ENCODE measurements at regions not wholly inside any gene's neighbourhood (a gene's known extent, or its start where the extent isn't known, plus 50 kb on each side); places are given as distances from the start of the nearest gene placed in this dataset.

- no peak overlapping the region for H3K4me3 Mint-ChIP-seq (ENCODE audit: unreplicated experiment)
- H3K36me3 Mint-ChIP-seq (ENCODE audit: low read depth, unreplicated experiment) = peaks cover 12% of the 10 kb centered on the region
- Histone ChIP-seq H3K4me1 (ENCODE audit: insufficient read depth, low read length) (no peaks in the 10 kb centered on the region), H3K9ac (ENCODE audit: low read length) (no peak overlapping the region), H2AFZ (ENCODE audit: low read depth, low read length) (no peak overlapping the region), H4K20me1 (ENCODE audit: insufficient read depth, low read length) (no peaks in the 10 kb centered on the region), H3K4me2 (ENCODE audit: low read length) (no peak overlapping the region), H3K79me2 (ENCODE audit: insufficient read depth, low read length) (no peaks in the 10 kb centered on the region), H3K36me3 (ENCODE audit: insufficient read depth, low read length) (no peaks in the 10 kb centered on the region), H3K9me3 (ENCODE audit: insufficient read depth, low read depth, low read length) (no peaks in the 10 kb centered on the region), H3K4me3 (ENCODE audit: insufficient read depth, low read depth, low read length) (no peak overlapping the region), H3K27ac (ENCODE audit: low read depth, low read length) (no peak overlapping the region), H3K27me3 (ENCODE audit: insufficient read depth, low read length) (no peaks in the 10 kb centered on the region)
- H3K9me3 Mint-ChIP-seq (ENCODE audit: unreplicated experiment) = no peaks in the 10 kb centered on the region
- no peak for DNase-seq (ENCODE audit: low read depth)
- TF ChIP-seq CTCF (IDR thresholded peaks at IDR 0.05; ENCODE audit: insufficient read depth, low read depth, low read length) = no peak
- no peak for TF ChIP-seq EZH2 (IDR thresholded peaks at IDR 0.05; ENCODE audit: insufficient read depth, low read length)
- H3K27ac Mint-ChIP-seq (ENCODE audit: unreplicated experiment) = no peak overlapping the region
- H3K27me3 Mint-ChIP-seq (ENCODE audit: low read depth, unreplicated experiment) = no peaks in the 10 kb centered on the region
- H3K4me1 Mint-ChIP-seq (ENCODE audit: low read depth, unreplicated experiment) = no peaks in the 10 kb centered on the region
- no peak for FAIRE-seq
Observed at GRCh38 chrX:10095246-10095645, 61.5 kb upstream of the CLCN4 start.

DNA sequence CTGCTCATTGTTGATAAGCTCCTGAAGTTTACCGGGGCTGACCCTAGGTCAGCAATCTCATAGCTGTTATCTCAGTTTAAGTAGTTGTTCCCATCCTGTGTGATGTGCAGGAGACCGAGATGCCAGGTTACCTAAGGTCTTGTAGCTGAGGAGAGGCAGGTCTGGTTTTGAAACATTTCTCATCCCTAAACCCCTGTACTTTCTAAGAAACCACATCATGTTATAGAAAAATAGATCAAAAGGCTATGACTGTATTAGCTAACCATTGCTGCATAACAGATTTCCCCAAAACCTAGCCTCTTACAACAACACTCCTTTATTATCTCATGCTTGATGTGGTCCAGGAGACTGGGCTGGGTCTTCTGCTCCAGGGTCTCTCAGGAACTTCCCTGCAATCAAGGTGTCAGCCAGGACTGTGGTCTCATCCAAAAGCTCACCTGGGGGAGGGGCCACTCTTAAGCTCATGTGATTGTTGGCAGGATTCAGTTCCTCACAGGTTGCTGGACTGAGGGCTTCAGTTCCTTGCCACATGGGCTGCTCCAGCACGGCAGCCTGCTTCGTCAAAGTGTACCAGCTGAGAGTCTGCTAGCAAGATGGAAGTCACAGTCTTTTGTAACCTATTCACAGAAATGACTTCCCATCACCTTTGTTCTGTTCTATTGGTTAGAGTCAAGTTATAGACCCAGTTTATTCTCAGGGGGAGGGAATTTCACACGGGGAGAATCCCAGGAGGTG is 60.9 kb upstream of the CLCN4 start:
- no peaks in the 10 kb centered on the region for H3K27me3 ChIP-seq (ENCODE audit: insufficient read depth, low read length)
- no peak for TF ChIP-seq EZH2 (IDR thresholded peaks at IDR 0.05; ENCODE audit: insufficient read depth, low read length)
- TF ChIP-seq CTCF (IDR thresholded peaks at IDR 0.05; ENCODE audit: insufficient read depth, low read depth, low read length) = no peak
- DNase-seq (ENCODE audit: low read depth) = no peak

DNA sequence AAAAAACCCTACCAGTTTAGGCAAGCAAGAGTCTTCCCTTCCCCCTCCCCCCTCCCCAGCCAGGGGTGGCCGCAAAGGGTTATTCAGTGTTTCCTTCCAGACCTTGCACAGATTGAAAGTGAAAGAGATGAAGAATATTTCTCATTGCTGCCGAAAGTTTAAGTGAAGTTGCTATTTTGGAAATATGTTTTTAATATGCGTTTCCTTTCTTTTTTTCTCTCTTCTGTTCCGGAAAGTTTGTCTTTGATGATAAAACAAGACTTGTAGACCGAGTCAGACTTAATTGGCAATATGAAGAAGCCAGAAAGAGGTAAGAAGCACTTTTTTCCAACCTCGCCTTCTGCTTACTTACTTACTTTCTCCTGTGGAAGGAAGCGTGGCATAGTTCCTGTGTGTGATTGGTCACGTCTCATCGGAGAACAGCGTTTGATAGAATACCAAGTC is 58.5 kb upstream of the CLCN4 start:
- Histone ChIP-seq H2AFZ (ENCODE audit: low read depth, low read length) (no peak overlapping the region), H4K20me1 (ENCODE audit: insufficient read depth, low read length) (no peaks in the 10 kb centered on the region), H3K27me3 (ENCODE audit: insufficient read depth, low read length) (no peaks in the 10 kb centered on the region), H3K36me3 (ENCODE audit: insufficient read depth, low read length) (no peaks in the 10 kb centered on the region), H3K4me3 (ENCODE audit: insufficient read depth, low read depth, low read length) (no peak overlapping the region), H3K9ac (ENCODE audit: low read length) (no peak overlapping the region), H3K9me3 (ENCODE audit: insufficient read depth, low read depth, low read length) (no peaks in the 10 kb centered on the region), H3K4me2 (ENCODE audit: low read length) (no peak overlapping the region), H3K27ac (ENCODE audit: low read depth, low read length) (no peak overlapping the region), H3K4me1 (ENCODE audit: insufficient read depth, low read length) (no peaks in the 10 kb centered on the region), H3K79me2 (ENCODE audit: insufficient read depth, low read length) (no peaks in the 10 kb centered on the region)
- no peaks in the 10 kb centered on the region for H3K9me3 Mint-ChIP-seq (ENCODE audit: unreplicated experiment)
- no peak for DNase-seq (ENCODE audit: low read depth)
- no peak for FAIRE-seq
- no peak overlapping the region for H3K27ac Mint-ChIP-seq (ENCODE audit: unreplicated experiment)
- no peak overlapping the region for H3K4me3 Mint-ChIP-seq (ENCODE audit: unreplicated experiment)
- H3K36me3 Mint-ChIP-seq (ENCODE audit: low read depth, unreplicated experiment) = peaks cover 14% of the 10 kb centered on the region
- H3K4me1 Mint-ChIP-seq (ENCODE audit: low read depth, unreplicated experiment) = no peaks in the 10 kb centered on the region
- TF ChIP-seq CTCF (IDR thresholded peaks at IDR 0.05; ENCODE audit: insufficient read depth, low read depth, low read length) (no peak), EZH2 (IDR thresholded peaks at IDR 0.05; ENCODE audit: insufficient read depth, low read length) (no peak)
- no peaks in the 10 kb centered on the region for H3K27me3 Mint-ChIP-seq (ENCODE audit: low read depth, unreplicated experiment)

More for the DNA sequence above, 60.9 kb upstream of the CLCN4 start:
- FAIRE-seq = no peak
- H3K9me3 Mint-ChIP-seq (ENCODE audit: unreplicated experiment) = no peaks in the 10 kb centered on the region
- H3K79me2 ChIP-seq (ENCODE audit: insufficient read depth, low read length) = no peaks in the 10 kb centered on the region
- H2AFZ ChIP-seq (ENCODE audit: low read depth, low read length) = no peak overlapping the region
- no peak overlapping the region for H3K9ac ChIP-seq (ENCODE audit: low read length)
- no peaks in the 10 kb centered on the region for H3K9me3 ChIP-seq (ENCODE audit: insufficient read depth, low read depth, low read length)
- no peak overlapping the region for H3K27ac ChIP-seq (ENCODE audit: low read depth, low read length)
- H4K20me1 ChIP-seq (ENCODE audit: insufficient read depth, low read length) = no peaks in the 10 kb centered on the region
- H3K4me2 ChIP-seq (ENCODE audit: low read length) = no peak overlapping the region
- no peaks in the 10 kb centered on the region for H3K4me1 ChIP-seq (ENCODE audit: insufficient read depth, low read length)
- H3K4me1 Mint-ChIP-seq (ENCODE audit: low read depth, unreplicated experiment) = no peaks in the 10 kb centered on the region
- peaks cover 10% of the 10 kb centered on the region for H3K36me3 Mint-ChIP-seq (ENCODE audit: low read depth, unreplicated experiment)
- H3K36me3 ChIP-seq (ENCODE audit: insufficient read depth, low read length) = no peaks in the 10 kb centered on the region
- no peak overlapping the region for H3K27ac Mint-ChIP-seq (ENCODE audit: unreplicated experiment)
- H3K4me3 Mint-ChIP-seq (ENCODE audit: unreplicated experiment) = no peak overlapping the region
- H3K4me3 ChIP-seq (ENCODE audit: insufficient read depth, low read depth, low read length) = no peak overlapping the region
- no peaks in the 10 kb centered on the region for H3K27me3 Mint-ChIP-seq (ENCODE audit: low read depth, unreplicated experiment)
